GM18519 (cell line): ENCODE measurements at regions not wholly inside any gene's neighbourhood (a gene's known extent, or its start where the extent isn't known, plus 50 kb on each side); places are given as distances from the start of the nearest gene placed in this dataset.

ENCODE experiments used
- ATAC-seq: cut with Tn5 transposase; IDR thresholded peaks from one replicate; pipeline ENCODE4 v1.9.1; 2021; ENCODE audit warnings: mild to moderate bottlenecking, moderate library complexity; ENCODE audit not compliant: unreplicated experiment, low FRiP score

DNA sequence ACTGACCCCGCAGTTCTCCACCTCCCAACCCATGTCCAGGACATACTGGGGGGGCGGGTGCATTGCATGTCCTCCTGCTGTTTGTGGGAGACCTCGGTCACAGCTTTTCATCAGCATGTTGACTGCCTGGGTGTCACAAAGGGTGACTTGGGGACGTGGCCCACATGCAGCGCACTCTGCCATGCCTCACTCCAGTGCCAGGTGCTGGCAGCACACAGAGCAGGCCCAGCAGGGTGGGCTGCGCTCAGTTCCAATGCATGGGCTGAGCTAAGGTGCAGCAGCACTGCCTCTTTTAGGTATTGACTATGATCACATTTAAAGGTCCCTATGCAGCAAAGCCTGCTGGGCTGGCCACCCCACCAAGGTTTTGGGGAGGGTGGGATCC lies 261.9 kb upstream of the SALL3 start:
- ATAC-seq: no peak

DNA sequence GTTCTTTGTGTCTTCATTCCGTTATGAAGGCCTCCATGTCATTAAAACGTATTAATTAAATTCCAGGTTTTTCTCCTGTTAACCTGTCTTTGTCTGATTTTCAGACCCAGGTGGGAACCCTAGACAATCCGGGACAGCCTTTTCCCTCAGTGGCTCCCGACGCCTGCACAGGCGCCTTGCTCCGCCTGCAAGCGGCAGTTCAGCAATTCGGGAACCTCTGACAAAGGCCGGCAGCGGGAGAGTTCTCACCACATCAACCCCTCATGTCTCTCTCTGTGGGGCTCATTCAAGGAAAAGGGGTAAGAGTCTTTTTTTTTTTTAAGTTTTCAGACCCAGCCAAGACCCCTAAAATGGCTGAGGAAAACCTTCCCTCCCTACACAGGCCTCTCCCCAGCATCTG lies 259.8 kb upstream of the SALL3 start:
- ATAC-seq: no peak

DNA sequence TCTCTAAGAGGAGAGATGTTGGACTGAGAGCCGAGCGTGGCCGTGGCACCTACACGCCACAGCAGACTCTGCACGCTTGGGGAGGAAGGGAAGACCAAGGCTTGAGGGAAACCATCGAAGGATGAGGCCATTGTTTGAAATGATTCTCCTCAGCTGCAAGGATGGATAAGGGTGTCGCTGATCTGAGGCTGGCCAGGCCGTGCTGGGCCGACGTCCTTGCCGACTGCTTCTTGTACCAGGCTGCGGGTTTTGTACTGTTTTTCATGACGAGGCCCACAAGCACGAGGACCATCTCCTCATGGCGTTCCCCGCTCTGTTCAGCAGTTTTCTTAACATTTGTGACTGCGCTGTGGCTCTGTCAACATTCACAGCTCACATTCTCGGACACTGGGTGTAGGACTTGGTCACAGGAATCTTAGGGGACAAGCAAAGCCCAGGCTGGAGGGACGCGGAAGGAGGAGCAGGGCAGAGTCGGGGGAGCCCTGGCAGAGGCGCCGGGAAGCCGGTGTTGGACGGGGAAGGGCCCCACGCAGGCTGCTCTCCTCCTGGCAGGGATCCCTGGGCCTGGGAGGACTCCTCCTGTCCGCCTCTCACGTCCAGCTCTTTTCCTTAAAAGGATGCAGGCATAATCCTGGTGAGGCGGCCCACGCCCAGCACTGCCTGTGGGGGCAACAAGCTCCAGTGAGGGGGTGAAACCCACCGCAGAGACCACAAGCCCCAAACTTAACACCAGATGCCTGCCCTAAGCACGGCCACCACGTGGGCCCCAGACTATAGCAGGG lies 259.0 kb upstream of the SALL3 start:
- no peak for ATAC-seq

DNA sequence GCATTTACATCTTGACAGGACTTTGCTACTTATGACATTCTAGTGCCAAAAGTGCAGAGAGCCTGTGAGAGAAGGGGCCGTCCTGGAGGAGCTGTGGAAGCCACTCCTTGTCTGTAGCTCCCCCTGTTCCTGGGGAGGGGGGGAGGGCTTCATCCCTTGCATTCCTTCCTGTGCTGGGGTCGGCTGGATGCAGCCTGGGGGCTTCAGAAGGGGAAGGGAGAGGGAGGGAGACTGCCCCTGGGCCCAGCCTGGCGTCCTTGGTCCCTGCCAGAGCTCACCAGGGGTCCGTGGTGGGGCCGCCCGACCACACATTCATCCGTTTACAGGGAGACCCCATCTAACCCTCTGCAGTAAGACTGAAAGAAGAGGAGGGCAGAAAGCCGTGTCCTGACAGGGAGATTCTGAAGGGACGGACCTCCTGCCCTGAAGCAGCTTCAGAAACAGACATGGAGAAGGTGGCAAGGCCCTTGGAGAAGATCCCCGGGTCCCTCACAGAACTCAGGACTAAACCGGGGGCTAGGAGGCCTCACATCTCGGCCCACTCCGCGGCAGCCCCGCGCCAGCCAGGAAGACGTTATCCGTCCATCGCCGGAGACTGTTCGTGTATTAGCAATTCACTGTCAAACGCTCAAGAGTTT lies 258.3 kb upstream of the SALL3 start:
- ATAC-seq: no peak

DNA sequence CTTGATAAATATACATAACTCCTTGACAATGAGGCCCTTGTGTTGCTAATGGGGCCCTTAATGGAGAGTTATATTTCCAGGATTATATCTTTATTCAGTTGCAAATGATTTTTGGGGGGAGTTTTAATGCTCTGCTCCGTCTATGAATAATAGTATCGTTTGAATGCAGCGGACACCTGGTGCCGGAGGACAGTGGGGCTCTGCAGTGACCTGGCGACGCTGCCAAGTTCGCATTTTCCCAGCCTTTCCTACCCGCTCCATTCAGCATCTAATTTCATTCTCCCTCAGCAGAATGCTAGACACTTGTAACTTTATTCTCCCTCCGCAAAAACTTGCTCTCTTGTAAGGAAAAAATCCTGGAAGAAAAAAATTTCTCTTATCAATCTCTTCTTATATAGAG lies 257.6 kb upstream of the SALL3 start:
- ATAC-seq: no peak

DNA sequence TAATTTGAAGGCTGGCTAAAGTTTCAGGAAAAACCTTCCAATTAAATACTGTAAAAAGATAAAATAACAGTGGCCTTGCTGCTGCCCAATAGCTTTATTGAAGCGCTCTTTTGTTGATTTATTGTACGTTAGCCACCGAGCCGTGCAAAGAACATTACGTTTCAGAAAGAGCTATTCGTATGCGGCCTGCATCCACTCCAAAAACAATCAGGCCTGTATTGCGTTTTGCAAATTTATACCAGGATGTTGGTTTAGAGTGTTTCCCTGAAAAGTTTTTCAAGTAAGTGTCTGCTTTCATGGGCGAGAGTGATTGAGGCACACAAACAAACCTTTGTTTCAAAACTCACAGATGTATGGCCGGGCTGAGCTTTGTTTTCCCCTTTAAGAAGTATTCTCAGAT lies 257.2 kb upstream of the SALL3 start:
- ATAC-seq: no peak

DNA sequence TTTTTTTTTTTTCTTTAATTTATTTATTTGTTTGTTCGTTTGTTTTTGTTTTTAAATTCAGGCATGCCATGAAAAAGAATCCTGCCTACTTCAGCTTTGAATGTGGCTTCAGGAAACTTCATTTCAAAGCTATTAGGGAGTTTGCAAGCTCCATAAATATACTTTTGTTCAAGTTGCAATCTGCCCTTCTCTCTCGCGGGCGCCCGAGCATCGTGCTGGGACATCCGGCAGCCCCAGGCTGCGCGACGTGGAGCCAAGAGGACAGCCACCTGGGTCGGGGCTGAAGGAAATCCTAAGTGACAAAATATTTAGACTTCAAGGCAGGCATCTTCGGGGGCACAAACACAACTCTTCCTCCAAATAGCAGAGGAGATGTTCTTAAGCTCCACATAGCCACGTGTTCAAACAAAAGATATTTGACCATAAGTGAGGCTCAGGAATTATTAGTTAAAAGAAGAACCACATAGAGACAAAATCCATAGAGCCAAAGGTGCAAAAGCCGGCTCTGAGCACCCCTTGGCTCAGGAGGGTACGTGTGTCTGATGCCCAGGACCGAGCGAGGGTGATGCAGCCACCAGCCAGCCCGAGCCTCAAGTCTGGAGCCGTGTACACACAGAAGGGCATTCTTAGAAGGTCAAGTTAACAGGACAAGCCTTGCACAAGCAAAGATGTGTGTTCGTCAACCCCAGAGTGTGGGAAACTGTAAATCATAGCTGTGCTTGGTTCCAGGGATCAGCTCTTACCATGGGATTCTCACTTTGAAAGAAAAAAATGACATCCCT lies 256.5 kb upstream of the SALL3 start:
- no peak for ATAC-seq

DNA sequence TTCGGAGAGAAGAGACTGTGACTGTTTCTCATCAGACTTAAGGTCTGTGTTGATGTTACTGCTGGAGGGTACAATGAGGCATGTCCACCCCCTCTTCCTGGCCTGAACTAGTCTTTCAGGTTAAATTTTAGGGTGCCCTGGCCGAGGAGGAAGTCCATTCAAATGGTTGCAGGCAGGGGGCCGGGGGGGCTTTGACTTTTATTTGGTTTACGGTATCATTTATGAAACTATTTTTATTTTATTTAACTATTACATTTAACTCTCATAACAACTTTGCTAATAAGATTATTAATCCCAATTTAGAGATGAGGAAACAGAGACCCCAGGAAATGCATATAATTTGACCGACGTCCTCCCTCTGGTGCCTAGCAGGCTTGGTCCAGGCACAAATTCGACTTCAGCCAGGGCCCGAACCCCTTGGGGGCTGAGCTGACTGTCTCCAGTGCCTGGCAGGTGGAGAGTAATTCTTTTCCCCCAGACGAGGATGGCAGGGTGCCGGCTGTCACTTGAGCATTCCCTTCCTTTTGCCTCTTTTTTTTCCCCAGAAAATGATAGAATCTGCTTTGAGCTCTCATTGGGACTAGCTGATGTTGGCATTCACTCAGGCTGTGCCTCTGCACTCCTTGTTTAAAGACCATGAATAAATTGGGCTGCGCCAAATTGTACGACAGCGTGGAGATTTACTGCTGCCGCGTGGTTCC lies 255.3 kb upstream of the SALL3 start:
- ATAC-seq: no peak

DNA sequence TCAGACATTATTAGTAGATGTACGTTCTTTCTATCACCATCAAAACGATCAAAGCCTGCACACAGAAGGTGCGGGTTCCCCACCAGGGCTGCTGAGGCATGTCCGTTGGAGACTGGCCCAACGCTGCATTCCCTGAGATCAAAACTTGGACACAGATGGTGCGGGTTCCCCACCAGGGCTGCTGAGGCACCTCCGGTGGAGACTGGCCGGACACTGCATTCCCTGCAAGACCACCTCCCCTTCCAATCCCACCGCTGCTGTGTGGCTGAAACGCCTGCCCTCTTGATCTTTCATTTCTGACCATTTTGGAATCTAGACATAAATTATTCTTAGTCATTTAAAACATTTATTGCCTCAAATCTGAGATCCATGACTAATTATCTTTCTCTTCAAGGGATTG lies 254.2 kb upstream of the SALL3 start:
- no peak for ATAC-seq

DNA sequence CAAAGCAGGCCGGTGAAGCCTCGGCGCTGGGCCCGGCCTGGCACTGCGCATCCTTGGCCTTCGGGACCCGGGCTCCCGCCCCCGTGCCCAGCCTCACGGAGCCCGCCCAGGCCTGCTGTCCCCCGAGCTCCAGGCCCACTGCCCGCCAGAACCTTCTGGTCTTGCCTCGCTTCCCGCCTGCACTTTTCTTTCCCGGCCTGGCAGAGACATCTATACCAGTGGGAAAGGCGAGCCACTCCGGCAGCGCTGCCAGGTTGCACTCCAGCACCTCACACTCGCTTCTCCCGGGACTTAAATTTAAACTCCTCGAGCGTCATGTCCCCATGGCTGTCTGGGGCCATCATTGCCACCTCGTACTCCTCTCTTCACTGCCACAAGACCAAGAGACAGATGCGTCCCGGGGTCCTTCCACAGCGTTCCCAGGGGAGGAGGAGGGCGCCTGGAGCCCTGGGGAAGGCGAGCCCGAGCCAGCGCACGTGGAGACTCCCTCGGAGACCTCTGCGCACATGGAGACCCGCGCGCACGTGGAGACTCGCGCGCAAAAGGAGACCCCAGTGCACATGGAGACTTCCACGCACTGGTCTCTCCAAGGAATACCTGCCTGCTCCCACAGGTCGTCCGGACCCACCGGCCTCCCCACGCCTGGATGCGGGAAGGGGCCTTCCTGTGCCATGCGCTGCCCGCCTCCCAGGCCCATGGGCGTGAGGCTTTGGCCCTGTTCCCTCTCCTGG lies 253.1 kb upstream of the SALL3 start:
- no peak for ATAC-seq

DNA sequence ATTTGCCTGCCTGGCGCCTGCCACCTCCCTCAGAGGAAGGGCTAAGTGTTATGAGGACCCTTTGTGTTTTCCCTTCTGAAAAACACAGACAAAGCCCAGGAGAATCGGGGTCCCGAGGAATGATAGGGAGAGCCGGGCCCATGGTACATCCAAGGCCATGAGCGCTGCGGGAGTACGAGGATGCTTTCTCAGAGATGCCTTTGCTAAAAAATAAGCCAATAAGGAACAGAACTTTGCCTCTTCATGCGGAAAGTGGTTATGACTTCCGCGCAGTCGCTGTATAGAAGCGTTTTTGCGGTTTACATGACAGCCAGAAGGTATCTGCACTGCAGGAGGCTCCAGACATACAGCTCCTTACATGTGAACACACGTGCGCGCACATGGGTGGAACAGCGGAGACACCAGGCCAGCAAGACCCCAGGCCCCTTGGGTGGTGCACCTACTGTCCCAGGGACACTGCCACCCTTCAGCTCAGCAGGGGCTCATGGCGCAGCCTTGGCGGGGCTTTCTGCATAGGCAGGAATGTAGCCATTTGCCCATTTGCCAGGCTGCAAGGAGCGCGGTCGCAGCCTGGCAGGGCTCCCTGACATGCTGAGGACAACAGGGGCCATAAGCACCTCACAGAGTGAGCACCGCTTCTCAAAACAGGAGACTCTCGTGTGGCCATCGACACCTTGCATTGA lies 252.4 kb upstream of the SALL3 start:
- no peak for ATAC-seq

DNA sequence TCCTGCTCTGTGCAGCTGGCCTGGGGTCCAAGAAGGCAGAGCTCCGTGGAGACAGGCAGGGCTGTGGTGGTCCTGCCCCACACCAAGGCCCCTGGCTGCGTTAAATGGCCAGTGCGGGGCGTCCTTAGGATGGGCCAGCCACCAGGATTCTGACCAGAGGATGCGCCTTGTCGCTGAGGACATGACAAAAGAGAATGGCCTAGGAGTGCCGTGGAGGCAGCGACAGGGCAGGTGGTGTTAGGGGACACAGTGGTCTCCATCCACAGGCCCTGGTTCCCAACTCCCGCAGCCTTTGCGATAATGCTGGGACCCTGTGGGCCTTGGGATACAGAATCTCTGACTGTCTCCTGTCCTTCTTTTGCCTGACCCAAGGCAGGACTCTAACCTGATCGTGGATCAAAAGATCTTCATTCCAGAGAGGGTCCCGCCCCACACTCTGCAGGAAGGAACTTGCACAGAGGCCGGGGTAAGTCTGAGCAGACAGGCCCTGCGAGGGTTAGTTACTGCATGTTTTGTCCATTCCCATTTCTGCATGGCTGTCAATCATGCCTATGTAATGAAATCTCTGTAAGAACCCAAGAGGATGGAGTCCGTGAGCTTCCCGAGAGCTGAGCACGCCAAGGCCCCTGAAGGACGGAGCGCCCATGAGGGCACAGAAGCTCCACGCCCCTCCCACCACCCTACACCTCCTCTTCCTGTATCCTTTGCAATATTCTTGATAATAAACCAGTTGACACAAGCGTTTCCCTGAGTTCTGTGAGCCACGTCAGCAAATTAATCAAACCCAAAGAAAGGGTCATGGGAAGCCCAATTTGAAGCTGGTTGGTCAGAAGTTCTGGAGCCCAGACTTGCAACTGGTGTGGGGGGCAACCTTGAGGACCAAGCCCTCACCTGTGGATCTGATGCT lies 251.5 kb upstream of the SALL3 start:
- ATAC-seq: no peak

DNA sequence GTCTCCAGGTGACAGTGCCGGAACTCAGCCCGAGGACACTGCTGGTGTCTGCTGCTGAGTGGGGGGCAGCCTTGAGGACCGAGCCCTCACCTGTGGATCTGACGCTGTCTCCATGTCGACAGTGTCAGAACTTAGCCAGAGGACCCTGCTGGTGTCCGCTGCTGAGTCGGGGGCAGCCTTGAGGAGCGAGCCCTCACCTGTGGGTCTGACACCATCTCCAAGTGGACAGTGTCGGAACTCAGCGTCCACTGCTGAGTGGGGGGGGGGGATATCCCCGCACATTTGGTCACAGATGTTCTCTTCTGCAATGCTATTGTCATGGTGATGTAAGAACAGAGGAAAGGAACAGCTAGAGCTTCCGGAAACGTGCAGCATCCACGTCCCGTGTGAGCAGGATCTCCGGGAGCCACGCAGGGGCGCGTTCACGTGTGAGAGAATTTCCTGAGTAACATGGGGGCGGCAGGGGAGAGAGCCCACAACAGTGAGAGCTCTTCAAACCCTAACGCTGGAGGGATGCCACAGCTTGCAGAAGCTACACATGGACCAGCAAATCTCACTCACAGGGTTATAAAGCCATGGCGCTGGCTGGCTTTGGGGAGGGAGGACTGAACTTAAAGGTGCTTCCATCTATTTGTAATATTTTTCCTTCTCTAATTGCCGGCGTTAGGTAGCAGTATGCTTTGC lies 250.7 kb upstream of the SALL3 start:
- ATAC-seq: no peak

DNA sequence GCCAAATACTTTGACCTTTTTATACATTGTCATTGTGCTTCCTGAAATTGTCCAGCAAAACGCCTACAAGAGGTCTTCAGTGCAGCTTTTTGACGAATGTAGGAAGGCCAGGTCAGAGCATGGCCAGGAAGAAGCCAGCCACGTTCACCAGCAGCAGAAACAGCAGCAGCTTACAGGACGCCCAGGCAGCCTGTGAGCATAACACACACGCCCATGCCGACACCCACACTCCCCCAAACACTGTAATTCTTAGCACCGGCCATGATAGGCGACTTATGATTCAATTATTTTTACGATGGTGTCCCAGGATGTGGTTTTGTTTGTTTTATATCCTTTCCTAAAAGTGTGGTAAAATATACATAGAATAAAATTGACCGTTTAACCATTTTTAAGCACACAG lies 249.1 kb upstream of the SALL3 start:
- no peak for ATAC-seq

DNA sequence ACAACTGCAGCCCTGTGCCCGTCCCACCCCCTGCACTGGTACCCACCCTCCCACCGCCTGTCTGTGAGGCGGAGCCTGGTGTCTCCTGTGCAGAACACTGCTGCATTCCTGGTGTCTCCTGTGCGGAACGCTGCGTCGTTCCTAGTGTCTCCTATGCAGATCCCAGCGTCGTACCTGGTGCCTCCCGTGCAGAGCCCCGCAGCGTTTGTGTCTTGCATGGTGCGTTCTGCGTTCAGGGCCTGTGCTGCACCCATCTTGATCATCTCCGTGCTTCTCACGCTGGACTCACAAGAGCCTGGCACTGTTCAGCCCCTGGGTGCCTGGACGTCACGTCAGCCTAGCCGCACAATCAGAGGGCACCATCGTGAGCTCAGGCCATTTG lies 248.6 kb upstream of the SALL3 start:
- no peak for ATAC-seq

DNA sequence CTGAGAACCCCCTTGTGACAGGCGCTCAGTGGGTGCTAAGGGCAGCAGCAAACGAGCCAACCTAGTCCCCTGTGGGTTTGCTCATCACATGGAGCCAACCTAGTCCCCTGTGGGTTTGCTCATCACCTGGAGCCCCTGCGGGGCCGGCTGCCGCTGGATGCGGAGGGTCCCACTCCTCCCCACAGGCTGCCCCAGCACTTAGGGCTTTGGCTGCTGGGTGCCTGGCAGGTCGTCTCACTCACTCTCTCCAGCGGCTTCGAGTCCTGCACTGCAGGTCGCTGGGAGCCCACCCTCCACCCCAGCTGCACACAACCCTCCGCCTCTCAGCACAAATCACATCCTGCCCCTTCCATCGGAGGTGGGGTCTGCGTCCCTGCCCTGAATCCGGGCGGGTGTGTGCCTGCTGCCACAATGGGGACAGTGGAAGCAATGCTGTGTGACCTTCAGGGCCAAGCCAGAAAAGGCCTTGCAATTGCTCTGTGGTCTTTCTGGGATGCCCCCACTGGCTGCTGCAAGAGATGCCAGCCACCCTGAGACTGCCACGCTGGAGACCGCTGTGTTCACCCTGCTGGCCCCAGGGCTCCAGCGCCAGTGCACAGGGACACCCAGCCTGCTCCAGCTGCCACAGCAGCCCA lies 248.1 kb upstream of the SALL3 start:
- no peak for ATAC-seq

DNA sequence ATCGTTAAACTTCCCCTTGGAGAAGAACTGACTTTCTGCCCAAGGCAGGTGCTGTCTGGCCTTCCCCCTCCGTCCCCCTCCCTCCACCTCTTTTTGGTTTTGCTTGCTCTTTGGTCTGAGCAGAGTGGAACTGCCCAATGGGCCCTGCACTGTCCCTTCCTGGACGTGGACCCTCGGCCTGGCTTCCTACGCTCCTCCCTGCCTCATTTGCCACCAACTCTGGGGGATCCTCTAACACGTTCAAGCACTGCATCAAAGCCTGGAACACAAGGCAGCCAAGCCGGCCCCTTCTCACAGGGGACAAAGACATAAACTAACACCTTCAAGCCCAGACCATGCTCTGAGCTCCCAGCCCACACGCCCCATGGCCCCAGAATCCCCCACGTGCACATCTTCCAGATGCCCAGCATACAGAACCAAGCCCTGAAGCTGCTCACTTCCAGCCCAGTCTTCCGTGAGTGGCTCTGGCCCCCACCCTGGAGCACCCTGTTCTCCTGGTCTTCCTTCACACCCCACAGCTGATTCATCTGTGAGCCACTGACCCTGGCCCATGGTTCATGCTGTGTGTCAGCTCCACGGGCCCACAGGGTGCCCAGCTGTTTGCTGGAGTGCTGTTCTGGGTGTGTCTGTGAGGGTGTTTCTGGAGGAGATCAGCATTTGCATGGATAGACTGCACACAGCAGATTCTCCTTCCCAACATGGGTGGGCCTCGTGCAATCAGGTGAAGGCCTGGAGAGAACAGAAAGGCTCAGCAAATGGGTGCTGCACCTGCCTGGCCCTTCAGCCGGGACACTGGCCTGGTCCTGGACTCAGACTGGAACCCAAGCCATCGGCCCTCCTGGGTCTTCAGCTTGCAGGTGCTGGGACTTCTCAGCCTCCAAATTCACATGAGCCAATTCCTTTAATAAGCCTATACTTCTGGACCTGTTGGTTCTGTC lies 247.1 kb upstream of the SALL3 start:
- ATAC-seq: no peak
